Esophagus squamous epithelium (tissue), 4 donors: ENCODE measurements at regions not wholly inside any gene's neighbourhood (a gene's known extent, or its start where the extent isn't known, plus 50 kb on each side); places are given as distances from the start of the nearest gene placed in this dataset.

ENCODE experiments used
- POLR2A ChIP-seq, 4 donors: fragments of 450-650 bp; IDR thresholded peaks; one replicate each; pipeline ENCODE4 v1.6.1; 2017; ENCODE audit warnings: antibody characterized with exemption in 4 of 4, mild to moderate bottlenecking in 4 of 4, moderate library complexity in 3 of 4
- TF ChIP-seq, protein P1 (sequence below), 6 experiments: fragments of 450-650 bp in 4 of 6; fragments of 200-600 bp in 2 of 6; sonication (generic) in 2 of 6; IDR thresholded peaks; one replicate each; pipeline ENCODE4 v1.5.1; 2016 to 2019; ENCODE audit warnings: antibody characterized with exemption in 6 of 6, mild to moderate bottlenecking in 4 of 6, moderate library complexity in 4 of 6

DNA sequence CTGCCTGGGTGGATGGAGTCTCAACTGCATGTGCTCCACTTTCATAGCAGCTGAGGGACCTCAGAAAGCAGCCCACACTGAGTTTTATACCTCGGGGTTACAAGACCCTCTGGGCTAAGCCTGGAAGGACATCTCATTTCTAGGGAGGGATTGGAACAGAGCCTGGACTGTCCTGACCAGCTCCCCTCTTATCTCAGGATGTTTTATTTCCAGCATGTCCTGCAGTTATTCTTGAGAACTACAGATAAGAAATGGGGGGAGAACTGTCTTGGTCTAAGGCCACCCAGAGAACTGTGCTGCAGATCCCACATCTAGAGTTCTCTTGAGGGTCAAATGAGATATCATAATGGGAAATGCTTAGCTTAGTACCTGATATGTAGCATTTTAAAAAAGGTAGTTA is 97.3 kb upstream of the CHD6 start:
- TF ChIP-seq, protein P1, sequence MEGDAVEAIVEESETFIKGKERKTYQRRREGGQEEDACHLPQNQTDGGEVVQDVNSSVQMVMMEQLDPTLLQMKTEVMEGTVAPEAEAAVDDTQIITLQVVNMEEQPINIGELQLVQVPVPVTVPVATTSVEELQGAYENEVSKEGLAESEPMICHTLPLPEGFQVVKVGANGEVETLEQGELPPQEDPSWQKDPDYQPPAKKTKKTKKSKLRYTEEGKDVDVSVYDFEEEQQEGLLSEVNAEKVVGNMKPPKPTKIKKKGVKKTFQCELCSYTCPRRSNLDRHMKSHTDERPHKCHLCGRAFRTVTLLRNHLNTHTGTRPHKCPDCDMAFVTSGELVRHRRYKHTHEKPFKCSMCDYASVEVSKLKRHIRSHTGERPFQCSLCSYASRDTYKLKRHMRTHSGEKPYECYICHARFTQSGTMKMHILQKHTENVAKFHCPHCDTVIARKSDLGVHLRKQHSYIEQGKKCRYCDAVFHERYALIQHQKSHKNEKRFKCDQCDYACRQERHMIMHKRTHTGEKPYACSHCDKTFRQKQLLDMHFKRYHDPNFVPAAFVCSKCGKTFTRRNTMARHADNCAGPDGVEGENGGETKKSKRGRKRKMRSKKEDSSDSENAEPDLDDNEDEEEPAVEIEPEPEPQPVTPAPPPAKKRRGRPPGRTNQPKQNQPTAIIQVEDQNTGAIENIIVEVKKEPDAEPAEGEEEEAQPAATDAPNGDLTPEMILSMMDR (IDR thresholded peaks at IDR 0.05): no peak
- no peak for TF ChIP-seq POLR2A (IDR thresholded peaks at IDR 0.05)
